Epidermal melanocyte (primary cell): ENCODE measurements at regions not wholly inside any gene's neighbourhood (a gene's known extent, or its start where the extent isn't known, plus 50 kb on each side); places are given as distances from the start of the nearest gene placed in this dataset.
"Not testable (repeated sequence)": the region's sequence is repeated elsewhere in the genome, so short reads cannot be mapped to it uniquely, and the experiment has no call there.

Experiments
- DNase-seq: peaks from one replicate; pipeline ENCODE4 v3.0.0; 2011; ENCODE audit warnings: low spot score; ENCODE audit not compliant: insufficient read length

DNA sequence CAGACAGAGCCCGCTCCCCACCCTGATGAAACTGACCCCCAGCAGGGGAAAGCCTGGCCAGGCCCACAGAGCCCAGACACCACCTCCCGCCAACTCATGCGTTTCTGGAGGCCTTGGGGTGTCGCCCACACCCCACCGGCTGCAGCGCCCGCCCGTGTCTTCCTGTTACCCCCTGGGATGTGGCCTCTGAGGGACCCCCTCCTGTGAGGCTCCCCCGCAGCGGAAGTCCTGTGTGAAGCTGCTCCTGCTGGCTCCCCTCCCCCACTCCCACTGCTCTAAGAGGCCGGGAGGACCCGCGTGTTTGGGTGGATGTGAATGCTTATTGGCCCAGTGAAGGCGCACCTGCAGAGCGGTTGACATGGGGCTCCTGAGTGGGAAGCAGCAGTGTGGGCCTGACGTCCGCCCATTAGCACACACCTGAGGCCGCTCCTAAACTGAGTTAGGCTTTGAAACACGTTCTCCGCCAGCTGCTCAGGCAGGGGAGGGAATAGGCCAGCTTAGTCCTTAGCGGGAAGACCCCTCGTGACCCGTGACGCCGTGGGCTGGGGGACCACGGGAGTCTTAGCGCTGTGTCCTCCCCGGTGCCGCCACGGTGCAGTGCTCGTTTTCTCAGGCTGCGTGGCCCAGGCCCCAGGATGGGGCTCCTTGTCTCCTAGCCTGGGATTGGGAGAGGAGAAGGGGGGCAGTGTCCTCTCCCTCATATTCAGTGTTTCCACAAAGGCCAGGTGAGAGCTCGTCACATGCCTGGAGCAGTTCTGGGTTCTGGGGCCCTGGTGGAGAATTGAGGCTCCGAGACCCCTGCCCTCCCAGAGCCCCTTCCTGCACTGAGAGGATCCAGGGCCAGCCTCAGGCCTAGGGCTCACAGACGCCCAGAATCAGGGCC lies 323.4 kb upstream of the SFSWAP start:
- no peak for DNase-seq

DNA sequence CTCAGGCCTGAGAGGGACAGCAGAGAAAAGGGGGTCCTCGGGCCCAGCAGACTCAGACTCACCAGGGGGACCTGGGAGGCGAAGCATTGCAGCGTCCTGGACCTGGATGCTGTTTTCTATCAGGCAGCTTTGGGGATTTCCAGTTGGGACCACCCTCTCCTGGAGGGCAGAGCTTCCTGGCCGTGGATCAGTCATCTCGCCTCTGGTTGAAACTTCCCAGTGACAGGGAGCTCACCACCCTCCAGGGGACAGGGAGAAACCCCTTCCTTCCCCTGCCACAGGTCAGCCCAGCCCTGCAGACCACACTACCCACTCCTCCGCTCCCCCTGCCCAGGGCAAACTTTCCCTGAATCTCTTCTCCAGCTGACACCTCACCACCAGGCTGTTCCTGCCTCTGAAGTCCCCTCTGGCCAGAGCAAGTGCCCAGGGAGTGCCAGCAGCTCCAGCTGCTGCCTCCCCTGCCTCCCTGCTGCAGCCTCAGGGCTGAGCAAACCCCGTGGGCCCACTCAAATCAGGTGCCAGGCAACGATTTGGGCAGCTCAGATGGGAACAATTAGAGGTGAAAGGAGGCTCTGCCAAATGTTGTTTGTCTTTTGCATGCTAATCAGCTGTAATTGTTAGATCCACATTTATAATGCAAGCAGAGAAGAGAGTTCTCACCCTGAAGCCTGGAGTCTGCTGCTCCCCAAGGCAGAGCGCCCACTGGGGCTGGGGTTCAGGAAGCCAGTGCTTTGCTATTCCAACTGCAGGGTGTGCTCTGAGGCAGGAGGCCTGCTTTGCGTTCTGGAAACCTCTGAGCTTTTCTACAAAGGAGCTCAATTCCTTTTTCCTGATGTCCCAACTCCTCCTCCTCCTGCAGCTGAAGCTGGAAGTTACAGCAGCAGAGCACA lies 322.5 kb upstream of the SFSWAP start:
- not testable (repeated sequence) for DNase-seq

DNA sequence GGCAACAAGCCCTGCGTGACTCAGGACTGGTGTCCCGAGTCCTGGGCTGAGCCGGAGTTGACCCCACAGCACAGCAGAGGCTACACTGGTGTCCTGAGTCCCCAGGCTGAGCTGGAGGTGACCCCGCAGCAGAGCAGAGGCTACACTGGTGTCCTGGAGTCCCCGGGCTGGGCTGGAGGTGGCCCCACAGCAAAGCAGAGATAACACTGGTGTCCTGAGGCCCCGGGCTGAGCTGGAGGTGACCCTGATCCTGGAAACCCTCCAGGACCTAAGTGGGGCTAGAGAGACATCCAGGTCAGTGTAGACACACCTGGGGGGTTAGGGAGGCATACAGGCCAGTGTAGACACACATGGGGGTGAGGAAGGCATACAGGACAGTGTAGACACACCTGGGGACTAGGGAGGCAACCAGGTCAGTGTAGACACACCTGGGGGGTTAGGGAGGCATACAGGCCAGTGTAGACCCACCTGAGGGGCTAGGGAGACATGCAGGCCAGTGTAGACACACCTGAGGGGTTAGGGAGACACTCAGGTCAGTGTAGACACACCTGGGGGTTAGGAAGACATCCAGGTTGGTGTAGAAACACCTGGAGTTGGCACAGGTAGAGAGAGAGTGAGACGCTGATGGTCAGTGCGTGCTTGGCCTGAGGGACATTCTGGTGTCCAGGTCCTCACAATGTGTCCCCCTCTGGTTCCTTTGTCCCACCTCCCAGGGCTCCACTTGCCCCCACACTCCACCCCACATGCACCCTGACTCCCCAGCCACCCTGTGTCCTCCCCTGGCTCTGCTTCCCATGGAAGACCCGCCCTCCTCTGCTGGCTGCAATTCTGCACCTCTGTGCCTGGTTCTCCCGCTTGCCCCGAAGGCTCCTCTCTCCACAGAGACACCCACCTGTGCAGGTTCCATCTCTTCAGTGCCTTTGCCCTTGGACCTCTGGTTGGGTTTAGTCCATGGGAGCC lies 321.6 kb upstream of the SFSWAP start:
- DNase-seq = no peak

DNA sequence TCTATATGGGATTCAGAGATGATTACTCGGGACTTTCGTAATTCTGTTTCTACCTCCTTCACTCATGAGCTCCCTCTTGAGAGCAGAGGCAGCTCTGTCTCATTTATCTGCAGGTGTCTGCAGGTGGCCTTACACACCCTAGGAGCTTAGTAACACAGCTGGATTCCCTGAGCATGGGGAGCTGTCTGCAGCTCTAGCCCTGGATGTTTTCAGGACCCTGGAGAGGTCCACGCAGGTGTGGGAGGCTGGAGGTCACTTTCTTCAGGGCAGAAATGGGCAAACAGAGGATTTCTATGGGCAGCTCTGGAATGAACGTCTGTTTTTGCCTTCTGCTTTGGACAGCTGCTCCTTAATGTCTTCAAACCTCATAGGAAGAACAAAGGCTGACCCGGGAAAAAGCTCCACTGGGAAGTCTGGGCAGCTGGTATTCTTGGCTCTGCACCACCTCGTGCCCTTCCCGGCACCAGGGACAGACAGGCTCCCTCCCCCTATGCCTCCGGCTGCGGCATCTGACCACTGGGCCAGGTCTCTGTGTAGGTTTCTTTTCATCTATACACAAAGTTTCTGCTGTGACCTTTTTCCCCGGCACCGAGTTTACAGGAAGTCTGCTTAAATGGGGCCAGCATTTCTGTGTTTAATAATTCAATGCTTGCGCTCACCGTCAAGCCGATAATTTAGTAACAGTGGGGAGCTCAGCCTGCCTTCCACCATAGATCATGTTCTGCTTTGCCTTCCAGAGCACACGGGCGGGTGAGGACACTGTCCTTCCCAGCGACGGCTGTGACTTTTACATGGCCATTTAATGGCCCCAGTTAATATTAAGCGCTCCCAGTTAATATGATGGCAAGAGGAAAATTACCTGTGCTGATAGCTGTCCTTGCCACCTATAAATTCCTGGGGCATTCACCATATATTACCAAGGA lies 320.2 kb upstream of the SFSWAP start:
- DNase-seq = peak; percentile 33

DNA sequence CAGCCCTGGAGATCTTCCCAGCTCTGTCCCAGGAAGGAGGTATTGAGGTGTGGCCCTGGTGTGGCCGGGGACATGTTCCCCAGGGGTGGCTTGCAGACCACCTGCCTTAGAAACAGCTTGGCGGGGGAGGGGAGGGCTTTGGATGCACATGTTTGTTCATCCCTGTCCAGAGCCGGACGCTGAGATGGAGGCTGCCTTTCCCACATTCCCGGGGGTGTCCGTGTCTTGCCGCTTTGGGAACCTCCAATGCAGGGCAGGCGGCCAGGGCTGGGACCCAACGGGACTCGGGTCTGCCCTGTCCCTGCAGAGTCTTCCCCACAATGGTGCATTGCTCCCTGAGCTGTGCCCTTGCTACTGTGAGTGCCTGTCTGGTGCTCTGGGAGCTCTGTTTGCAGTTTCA lies 319.5 kb upstream of the SFSWAP start:
- DNase-seq = no peak

DNA sequence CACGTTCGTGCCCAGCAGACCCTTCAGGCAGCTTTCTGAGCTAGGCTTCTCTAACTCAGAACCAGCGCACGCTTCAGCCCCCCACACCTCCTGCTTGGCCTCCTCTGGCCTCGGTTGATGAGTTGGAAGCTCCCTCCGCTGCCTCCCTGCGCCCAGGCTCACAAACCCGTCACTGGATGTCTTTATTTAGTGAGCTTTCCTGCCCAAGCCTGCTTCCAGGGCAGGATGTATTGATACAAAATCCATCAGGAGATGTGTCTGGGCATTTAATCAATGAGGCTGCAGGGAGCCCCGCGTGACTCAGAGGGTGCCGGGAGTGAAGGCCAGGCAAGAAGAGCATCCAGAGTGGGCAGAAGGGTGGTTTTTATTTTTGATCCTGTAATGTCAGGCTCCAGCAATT lies 316.1 kb upstream of the SFSWAP start:
- not testable (repeated sequence) for DNase-seq

DNA sequence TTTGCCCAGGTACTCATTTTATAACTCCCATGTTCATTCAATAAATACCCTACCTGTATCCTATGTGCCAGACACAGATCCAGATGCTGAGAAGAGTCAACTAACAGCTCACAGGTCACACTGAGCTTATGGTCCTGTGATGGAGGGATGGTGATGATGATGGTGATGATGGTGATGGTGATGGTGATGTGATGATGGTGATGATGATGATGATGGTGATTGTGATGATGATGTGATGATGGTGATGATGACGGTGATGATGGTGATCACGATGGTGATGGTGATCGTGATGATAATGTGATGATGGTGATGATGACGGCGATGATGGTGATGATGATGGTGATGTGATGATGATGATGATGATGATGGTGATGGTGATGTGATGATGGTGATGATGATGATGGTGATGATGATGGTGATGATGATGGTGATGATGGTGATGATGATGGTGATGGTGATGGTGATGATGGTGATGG lies 315.6 kb upstream of the SFSWAP start:
- DNase-seq = not testable (repeated sequence)

DNA sequence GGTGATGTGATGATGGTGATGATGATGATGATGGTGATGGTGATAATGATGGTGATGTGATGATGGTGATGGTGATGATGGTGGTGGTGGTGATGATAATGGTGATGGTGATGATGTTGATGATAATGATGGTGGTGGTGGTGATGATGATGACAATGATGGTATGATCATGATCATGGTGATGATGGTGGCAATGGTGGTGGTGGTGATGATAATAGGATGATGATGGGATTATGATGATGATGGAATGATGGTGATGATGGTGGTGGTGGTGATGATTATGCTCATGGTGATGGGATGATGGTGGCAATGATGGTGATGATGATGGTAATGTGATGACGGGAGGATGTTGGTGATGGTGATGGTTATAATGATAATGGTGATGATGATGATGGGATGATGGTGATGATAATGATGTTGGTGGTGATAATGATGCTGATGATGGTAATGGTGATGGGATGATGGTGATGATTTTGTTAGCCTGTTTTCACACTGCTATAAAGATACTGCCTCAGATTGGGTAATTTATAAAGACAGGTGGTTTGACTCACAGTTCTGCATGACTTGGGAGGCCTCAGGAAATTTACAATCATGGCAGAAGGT lies 314.8 kb upstream of the SFSWAP start:
- DNase-seq = no peak

DNA sequence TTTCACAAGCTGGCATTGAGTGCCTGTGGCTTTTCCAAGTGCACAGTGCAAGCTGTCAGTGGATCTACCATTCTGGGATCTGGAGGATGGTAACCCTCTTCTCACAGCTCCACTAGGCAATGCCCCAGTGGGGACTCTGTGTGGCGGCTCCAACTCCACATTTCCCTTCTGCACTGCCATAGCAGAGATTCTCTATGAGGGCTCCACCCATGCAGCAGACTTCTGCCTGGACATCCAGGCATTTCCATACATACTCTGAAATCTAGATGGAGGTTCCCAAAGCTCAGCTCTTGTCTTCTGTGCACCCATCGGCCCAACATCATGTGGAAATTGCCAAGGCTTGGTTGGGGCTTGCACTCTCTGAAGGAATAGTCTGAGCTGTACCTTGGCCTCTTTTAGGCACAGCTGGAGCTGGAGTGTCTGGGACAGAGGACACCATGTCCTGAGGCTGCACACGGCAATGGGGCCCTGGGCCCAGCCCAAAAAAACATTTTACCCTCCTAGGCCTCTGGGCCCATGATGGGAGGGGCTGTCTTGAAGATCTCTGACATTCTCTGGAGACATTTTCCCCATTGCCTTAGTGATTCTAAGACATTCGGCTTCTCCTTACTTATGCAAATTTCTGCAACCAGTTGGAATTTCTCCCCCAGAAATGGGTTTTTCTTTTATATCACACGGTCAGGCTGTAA lies 313.3 kb upstream of the SFSWAP start:
- no peak for DNase-seq

DNA sequence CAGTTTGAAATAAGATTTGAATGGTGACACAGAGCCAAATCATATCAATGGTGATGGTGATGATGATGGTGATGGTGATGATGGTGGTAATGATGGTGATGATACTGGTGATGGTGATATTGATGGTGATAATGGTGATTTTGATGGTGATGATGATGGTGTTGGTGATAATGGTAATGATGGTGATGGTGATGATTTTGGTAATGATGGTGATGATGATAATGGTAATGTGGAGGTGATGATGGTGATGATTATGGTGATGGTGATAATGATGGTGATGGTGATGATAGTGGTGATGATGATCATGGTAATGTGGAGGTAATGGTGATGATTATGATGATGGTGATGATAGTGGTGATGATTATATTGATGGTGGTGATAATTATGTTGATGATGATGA lies 311.9 kb upstream of the SFSWAP start:
- no peak for DNase-seq

DNA sequence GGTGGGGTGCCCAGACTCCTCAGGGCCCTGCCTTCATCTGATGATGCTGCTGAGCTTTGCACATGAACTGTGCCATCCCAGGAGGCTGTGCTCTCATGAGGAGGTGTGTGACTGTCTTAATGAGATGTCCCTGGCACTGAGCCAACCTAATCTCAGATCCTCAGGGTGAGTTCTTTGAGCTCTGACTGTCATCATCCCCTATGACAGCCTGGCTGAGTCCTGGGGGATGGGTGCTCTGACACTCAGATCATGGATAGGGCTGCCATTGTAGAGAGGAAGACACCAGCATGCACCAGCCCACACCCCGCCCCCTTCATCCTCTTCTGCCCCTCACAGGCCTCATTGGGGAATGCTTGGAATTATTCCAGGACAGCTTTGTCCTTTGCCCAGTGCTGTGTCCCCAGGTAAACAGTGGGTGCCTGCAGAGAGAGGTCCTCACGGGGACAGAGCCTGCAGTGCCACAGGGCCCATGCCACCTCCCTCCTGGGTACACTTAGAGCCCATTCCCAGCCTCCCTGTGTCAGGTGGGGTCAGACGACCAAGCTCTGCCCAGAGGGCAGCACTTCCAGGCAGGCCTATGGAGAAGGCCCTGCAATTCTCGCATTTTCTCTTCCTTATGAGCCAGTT lies 310.1 kb upstream of the SFSWAP start:
- DNase-seq = not testable (repeated sequence)

DNA sequence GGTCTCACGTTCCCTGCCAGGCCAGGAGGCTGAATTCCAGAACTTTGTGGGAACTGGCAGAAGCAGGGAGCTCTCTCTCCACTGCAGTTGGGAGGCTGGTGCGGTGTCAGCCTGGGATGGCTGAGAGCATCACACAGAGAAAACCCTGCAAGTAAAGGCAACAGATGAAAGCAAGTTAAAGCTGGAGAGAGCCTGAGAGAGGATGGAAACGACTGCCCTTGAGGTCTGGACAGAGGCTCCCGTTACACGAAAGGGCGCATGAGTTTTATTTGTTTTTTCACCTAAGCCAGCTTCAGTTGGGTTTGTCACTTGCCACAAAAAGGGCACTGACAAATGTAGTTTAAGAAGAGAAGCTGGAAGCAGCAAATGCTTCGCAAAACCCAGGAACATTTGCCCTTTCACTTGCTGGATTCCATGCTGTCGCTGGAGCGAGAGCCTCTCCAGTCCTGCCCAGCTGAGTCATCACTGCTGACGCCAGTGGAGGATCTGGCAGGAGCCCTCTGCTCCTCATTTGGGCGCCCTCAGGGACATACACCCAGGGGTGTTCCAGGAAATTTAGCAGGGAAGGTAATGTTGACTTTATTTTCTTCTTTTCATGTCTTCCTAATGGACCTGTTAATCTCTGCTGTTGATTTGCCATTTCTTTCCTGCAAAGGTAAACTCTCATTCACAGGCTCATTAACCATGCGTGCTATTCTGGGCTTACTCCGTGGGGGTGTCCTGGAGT lies 308.8 kb upstream of the SFSWAP start:
- not testable (repeated sequence) for DNase-seq

DNA sequence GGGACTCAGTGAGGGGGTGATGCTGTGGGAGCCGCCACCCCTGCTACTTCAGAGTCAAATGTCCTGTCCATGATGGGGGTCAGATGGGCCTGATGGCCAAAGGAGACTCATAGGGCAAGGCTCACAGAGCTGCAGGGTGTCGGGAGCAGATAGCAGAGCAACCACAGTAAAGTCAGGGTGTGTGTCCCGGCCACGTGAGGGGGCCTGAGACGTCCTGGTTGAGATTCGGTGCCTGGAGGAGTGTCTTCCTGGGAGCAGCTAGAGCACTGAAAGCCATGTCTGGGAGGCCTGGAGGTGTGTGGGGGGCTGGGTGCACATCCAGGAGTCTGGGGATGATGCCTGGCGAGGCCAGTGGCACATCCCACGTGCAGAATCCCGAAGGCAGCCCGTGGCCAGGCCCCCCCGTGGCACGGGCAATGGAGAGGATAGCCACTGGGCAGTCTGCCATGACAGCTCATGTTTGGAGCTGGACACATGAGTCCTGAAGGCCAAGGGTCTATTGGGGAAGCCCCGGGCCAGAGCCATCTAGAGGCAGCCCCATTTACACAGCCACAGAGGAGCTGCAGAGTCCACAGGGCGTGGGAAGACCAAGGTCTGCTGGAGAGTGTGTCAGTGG lies 308.0 kb upstream of the SFSWAP start:
- no peak for DNase-seq

DNA sequence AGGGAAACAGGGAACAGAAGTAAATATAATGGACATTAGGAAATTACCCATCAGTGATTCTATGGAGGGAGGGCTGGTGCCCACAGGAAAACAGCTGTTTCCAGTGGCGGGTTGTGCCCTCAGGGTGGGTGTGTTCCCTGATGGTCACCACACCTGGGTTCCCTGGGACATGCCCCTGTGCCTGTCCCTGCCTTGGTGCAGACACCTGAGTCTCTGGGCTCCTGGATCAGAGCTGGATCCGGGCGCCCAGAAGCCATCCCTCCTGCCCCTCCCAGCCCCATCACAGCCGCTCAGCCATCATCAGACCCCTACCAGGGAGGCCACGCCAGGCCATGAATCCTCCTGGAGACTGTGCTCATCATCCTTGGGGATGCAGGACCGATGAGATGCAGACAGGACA lies 307.2 kb upstream of the SFSWAP start:
- DNase-seq = no peak

DNA sequence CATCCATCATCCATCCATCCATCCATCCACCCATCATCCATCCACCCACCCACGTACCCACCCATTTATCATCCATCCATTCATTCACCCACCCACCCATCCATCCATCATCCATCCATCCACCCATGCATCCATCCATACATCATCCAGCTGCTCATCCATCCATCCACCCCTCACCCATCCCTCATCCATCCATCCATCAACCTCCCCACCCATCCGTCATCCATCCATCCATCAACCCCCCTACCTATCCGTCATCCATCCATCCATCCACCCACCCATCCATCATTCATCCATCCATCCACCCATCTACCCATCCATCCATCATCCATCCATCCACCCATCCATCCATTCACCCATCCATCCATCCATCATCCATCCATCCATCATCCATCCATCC lies 306.2 kb upstream of the SFSWAP start:
- DNase-seq = no peak

DNA sequence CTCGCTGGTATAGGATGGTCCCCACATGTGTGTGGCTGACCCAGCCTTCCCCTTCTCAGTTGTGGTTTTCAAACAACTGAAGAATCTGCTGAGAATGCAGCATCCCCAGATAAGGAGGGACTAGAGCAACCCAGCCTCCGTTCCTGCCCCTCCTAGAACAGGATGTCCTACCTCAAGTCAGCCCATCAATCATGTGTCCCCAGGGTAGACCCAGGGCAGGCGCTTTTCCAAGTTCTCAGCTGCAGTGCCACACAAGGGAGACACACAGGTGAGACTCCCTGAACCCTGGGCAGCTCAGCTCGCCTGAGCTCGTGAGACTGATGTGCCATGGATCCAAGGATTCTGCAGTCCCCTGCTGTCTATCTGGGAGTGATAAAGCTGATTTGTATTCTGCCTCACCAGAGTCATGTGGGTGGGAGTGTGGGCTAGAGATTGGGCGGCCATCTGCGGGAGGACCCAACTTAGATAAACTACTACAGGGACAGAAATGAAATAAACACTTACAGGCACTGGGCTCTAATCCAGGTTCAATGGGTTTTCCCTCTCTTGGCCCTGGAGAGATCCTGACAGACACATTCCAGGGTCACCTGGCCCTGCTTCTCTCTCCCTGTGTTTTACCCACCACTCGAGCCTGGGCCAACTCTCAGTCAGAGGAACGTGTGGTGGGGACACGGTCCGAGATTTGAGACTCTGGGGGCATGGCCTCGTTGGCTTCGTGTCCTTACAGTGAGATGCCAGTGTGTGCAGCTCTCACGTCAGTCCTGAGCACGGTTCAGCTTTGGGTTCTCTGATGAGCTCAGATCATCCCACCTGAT lies 303.5 kb upstream of the SFSWAP start:
- no peak for DNase-seq

DNA sequence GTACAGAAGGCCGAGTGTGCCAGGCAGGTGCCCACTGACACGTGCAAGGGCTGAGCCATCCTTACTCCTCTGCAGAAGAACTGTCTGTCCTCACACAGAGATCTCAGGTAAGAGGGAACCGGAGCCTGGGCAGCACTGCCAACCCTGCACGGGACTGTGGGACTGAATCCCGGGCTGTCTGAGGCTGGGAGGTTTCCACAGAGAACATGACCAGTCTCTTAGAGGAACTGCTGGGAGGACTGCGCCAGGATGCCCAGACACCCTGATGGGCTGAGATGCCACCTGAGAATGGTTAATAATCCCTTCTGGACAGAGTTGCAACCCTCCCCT lies 302.9 kb upstream of the SFSWAP start:
- no peak for DNase-seq
